HEK293T (cell line): ENCODE measurements at regions not wholly inside any gene's neighbourhood (a gene's known extent, or its start where the extent isn't known, plus 50 kb on each side); places are given as distances from the start of the nearest gene placed in this dataset.
"Not testable (repeated sequence)": the region's sequence is repeated elsewhere in the genome, so short reads cannot be mapped to it uniquely, and the experiment has no call there.

Source experiments
- CTCF ChIA-PET: fragments of 350-600 bp; formaldehyde crosslinking; extraction: SDS; loops from one replicate; lab custom pipeline; 2021; ENCODE audit warnings: antibody characterized with exemption, inconsistent platforms; lab: Yijun Ruan, JAX
- POLR2A ChIA-PET: fragments of 350-600 bp; formaldehyde crosslinking; extraction: SDS; loops from one replicate; lab custom pipeline; 2020; ENCODE audit warnings: antibody characterized with exemption, inconsistent platforms; lab: Yijun Ruan, JAX
- DNase-seq: peaks from one replicate; pipeline ENCODE4 v3.0.0; 2012; ENCODE audit warnings: mixed read lengths; ENCODE audit errors: extremely low spot score
- ARNT ChIP-seq: fragments of 450-650 bp; IDR thresholded peaks from 2 replicates; pipeline ENCODE4 v1.6.1; 2017; ENCODE audit warnings: mild to moderate bottlenecking
- BHLHE40 ChIP-seq: fragments of 450-650 bp; IDR thresholded peaks from 2 replicates; pipeline ENCODE4 v1.6.1; 2016; ENCODE audit warnings: mild to moderate bottlenecking, moderate library complexity, borderline replicate concordance
- CTBP1 ChIP-seq: fragments of 450-650 bp; IDR thresholded peaks from 2 replicates; pipeline ENCODE4 v1.6.1; 2016; ENCODE audit warnings: borderline replicate concordance
- ELF4 ChIP-seq: fragments of 450-650 bp; IDR thresholded peaks from 2 replicates; pipeline ENCODE4 v1.6.1; 2017; ENCODE audit warnings: antibody characterized with exemption
- FOXA1 ChIP-seq: fragments of 450-650 bp; IDR thresholded peaks from 2 replicates; pipeline ENCODE4 v1.6.1; 2016; ENCODE audit warnings: mild to moderate bottlenecking
- FOXK2 ChIP-seq: fragments of 450-650 bp; IDR thresholded peaks from 2 replicates; pipeline ENCODE4 v1.6.1; 2016; ENCODE audit warnings: mild to moderate bottlenecking
- FOXM1 ChIP-seq: fragments of 450-650 bp; IDR thresholded peaks from 2 replicates; pipeline ENCODE4 v1.6.1; 2017; ENCODE audit warnings: mild to moderate bottlenecking, borderline replicate concordance
- HDGF ChIP-seq: fragments of 450-650 bp; IDR thresholded peaks from 2 replicates; pipeline ENCODE4 v1.6.1; 2017; ENCODE audit warnings: antibody characterized with exemption, borderline replicate concordance
- L3MBTL2 ChIP-seq: fragments of 450-650 bp; conservative IDR thresholded peaks from 2 replicates; pipeline ENCODE4 v1.6.1; 2016; ENCODE audit warnings: mild to moderate bottlenecking
- LEF1 ChIP-seq: fragments of 450-650 bp; IDR thresholded peaks from 2 replicates; pipeline ENCODE4 v1.6.1; 2017; ENCODE audit warnings: mild to moderate bottlenecking, borderline replicate concordance
- NFRKB ChIP-seq: fragments of 450-650 bp; IDR thresholded peaks from 2 replicates; pipeline ENCODE4 v1.6.1; 2016; ENCODE audit warnings: mild to moderate bottlenecking, moderate library complexity
- SP1 ChIP-seq: fragments of 450-650 bp; IDR thresholded peaks from 2 replicates; pipeline ENCODE4 v1.6.1; 2017
- SUZ12 ChIP-seq: fragments of 450-650 bp; IDR thresholded peaks from 2 replicates; pipeline ENCODE4 v1.6.1; 2016; ENCODE audit warnings: mild to moderate bottlenecking
- TARDBP ChIP-seq: fragments of 450-650 bp; IDR thresholded peaks from 2 replicates; pipeline ENCODE4 v1.6.1; 2016
- ZNF384 ChIP-seq: fragments of 450-650 bp; IDR thresholded peaks from 2 replicates; pipeline ENCODE4 v1.6.1; 2016
- TF ChIP-seq, protein P1 (sequence below): fragments of 450-650 bp; IDR thresholded peaks from 2 replicates; pipeline ENCODE4 v1.6.1; 2016

DNA sequence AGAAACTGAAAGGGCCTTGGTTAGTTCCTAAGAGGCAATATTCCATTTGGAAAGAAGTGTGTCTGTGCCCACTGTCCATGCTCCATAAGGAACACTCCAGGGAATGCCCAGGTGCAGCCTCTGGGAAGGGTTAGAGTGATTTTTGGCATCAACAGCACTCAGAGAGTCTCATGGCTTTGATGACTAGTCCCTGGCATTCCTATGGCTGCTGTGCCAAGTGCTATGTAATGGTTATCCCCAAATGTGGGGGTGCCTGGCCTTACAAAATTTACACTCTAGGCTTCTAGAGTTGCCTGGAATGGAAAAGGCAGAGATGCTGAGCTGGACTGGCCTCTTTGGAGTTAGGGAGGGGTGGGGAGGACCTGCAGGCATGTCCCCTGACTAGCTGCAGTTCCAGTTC lies 75.0 kb upstream of the BCAR3 start:
- DNase-seq = no peak
- POLR2A ChIA-PET = no interaction called here

DNA sequence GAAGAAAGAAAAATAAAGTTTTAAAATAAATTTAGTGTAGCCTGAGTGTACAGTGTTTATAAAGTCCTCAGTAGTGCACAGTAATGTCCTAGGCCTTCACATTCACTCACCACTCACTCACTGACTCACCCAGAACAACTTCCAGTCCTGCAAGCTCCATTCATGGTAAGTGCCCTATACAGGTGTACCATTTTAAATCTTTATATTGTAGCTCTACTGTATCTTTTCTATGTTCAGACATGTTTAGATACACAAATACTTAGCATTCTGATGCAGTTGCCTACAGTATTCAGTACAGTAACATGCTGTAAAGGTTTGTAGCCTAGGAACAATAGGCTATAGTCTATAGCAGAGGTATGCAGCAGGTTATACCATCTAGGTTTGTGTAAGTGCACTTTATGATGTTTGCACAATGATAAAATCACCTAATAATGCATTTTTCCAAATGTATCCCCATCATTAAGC lies 73.6 kb upstream of the BCAR3 start:
- CTCF ChIA-PET = interaction anchor here (0.8 to 1.2 kb wide), 2 partner anchors 15 to 58 kb away, joined by 3 read pairs; no protein-coding TSS in a partner anchor
- not testable (repeated sequence) for DNase-seq
- POLR2A ChIA-PET = interaction anchor here (1.5 kb wide), 1 partner anchor 20 kb away, joined by 4 read pairs; no protein-coding TSS in a partner anchor

More for the DNA sequence above, 75.0 kb upstream of the BCAR3 start:
- TF ChIP-seq ELF4 = no peak
- TF ChIP-seq CTBP1 = no peak
- TF ChIP-seq SP1 = no peak
- TF ChIP-seq FOXM1 = no peak
- TF ChIP-seq BHLHE40 = no peak
- TF ChIP-seq, protein P1, sequence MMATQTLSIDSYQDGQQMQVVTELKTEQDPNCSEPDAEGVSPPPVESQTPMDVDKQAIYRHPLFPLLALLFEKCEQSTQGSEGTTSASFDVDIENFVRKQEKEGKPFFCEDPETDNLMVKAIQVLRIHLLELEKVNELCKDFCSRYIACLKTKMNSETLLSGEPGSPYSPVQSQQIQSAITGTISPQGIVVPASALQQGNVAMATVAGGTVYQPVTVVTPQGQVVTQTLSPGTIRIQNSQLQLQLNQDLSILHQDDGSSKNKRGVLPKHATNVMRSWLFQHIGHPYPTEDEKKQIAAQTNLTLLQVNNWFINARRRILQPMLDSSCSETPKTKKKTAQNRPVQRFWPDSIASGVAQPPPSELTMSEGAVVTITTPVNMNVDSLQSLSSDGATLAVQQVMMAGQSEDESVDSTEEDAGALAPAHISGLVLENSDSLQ = no peak
- CTCF ChIA-PET = no interaction called here

DNA sequence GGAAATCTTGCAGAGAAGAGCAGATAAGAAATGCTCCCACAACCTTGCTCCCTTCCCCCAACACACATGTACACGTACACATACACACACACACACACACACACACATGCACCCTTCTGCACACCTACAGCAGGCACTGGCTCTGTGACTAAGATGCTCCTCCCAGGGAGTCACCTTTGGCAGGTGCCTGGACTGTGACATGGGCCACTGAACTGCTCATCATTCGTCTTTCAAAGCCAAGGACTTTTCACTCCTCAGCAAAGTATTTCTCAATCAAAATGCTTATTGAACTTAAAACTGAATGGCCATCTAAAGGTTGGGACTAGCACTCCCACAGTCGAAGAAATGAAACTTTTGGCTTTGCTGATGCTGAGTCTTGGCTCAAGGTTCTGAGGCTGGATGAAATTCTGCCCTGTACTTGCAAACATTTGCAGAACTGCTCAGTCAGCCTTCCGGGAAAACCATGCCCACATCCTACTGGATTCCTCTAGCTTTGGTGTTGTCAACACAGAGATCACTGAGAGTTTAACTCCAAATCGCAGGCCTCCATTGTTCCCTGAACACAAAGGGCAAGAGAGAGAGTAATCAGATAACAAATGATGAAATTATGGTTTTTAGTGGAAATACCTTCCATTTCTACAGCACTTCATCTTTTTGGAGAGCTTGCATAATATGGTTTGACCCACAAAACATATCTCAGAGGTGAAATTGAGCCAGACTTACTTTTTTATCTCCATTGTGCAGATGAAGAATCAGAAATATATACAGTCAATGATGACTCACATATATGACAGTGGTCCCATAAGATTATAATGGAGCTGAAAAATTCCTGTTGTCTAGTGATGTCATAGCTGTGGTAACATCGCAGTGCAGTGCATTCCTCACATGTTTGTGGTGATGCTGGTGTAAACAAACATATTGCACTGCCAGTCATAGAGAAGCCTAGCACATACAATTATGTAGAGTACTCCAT lies 72.4 kb upstream of the BCAR3 start:
- DNase-seq = no peak
- TF ChIP-seq LEF1 = no peak
- no peak for TF ChIP-seq TARDBP
- CTCF ChIA-PET = interaction anchor here (0.8 kb wide), 1 partner anchor 60 kb away, joined by 3 read pairs; no protein-coding TSS in a partner anchor
- POLR2A ChIA-PET = interaction anchor here (1.5 kb wide), 1 partner anchor 19 kb away, joined by 4 read pairs; no protein-coding TSS in a partner anchor

DNA sequence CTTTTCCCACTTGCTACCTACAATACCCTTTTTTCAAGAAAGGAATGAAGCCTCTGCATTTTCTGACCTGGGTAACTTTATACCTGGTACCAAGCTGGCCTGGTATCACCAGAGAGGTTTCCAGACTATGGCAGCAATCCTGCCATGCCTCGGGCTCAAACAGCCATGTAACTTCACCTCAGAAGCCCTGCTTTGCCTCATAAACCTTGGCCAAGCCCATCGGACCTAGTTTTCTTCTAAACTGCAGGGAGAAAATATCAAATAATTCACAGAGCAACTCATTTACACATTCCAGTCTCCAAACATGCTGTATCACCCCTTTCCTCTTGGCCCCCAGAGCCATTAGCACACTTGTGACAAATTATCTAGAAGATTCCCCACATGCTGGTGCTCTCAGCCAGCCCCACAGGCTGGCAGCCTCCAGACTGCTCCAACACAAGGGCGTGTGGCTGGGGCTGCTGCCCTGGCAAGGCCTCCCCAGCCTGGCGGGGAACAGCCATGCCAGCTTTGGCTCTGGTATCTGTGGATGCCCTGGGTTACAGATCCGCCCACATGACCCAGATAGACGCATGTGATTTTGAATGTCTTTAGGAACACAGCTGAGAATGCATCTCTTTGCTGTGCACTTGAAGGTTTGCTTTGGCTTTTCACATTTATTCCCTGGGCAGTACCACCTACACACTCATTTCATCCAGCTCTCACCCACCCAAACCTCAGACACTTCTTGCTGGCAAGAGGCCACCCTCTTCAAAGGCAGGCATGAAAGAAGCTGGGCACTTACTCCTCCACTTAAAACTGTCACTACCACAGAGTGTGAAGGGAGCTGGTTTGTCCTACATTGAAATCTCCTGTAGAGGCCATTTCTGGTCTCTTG lies 70.0 kb upstream of the BCAR3 start:
- TF ChIP-seq ARNT (no peak), SUZ12 (no peak), FOXK2 (no peak), ZNF384 (no peak), LEF1 (no peak), NFRKB (no peak)
- TF ChIP-seq, protein P1 = no peak
- ChIA-PET POLR2A (no interaction called here), CTCF (no interaction called here)
- DNase-seq = no peak

DNA sequence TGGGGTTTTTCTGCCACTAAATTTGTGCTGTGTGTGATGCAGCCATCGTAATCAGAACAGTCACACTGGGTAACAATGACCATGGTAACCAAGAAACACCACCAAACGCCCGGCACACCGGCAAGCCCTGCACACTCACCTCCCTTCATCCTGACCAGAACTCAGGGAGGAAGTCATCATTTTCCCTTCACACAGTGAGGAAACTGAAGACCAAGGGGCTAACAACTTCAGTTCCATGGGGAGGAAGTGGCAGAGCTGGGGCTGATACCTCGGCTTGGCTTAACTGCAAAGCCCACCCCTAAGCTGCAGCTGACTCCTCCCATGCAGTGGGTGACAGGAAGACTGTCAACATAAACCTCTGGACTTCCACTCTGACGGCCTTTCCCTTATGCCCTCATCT lies 69.3 kb upstream of the BCAR3 start:
- TF ChIP-seq ZNF384 (no peak), CTBP1 (no peak), ARNT (no peak), BHLHE40 (no peak), SP1 (no peak), SUZ12 (no peak), FOXA1 (no peak), FOXK2 (no peak), ELF4 (no peak), HDGF (no peak), LEF1 (no peak), NFRKB (no peak), TARDBP (no peak), FOXM1 (no peak), L3MBTL2 (no peak)
- TF ChIP-seq, protein P1 = no peak
- DNase-seq = no peak
- ChIA-PET CTCF (no interaction called here), POLR2A (no interaction called here)

DNA sequence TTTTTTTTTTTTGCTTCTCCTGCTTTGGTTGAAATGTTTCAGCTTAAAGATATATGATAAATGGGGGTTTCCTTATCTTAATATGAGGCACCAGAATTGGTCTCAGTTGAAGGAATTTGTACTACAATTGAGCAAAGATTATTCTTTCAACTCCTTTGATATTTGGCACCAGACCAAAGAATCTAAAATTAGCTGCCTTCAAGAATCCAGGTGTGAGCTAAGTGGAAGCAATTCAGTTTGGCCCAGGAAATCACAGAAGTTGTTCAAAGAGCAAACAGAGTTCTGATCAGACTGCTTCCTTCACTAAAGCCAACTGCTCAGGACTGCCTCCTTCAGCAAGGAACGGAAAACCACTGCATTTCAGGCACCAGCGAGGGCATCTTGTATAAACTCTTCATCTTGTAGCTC lies 68.3 kb upstream of the BCAR3 start:
- no peak for DNase-seq
- TF ChIP-seq FOXK2 (no peak), TARDBP (no peak), FOXA1 (no peak), BHLHE40 (no peak), L3MBTL2 (no peak), FOXM1 (no peak), ELF4 (no peak), CTBP1 (no peak), SUZ12 (no peak), ARNT (no peak), SP1 (no peak), ZNF384 (no peak)
- ChIA-PET POLR2A (no interaction called here), CTCF (interaction anchor here (0.6 kb wide), 1 partner anchor 40 kb away, joined by 3 read pairs; no protein-coding TSS in a partner anchor)
